ENCODE measurements at regions not wholly inside any gene's neighbourhood (a gene's known extent, or its start where the extent isn't known, plus 50 kb on each side); places are given as distances from the start of the nearest gene placed in this dataset.

DNA sequence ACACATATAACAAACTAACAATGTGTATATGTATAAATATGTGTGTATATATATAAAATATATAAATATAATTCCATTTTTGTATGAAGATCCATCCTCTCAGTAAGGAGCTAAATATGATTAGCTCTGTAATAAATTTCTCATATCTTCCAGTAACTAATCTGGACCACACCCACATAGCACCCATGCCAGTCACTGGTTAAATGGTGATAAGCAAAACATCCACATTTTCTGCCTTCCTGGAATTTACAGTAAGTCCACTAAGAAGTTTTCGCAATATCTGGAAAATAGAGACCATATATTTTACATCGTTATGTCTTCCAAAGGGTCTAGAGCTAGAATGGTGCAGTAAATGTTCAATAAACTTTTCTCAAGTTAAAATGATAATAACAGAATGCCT lies 151.5 kb upstream of the STMND1 start:
- TF ChIP-seq POLR2AphosphoS5 (IDR thresholded peaks at IDR 0.05) (no peak), POLR2A (IDR thresholded peaks at IDR 0.05) (no peak)
- TF ChIP-seq, protein P1, sequence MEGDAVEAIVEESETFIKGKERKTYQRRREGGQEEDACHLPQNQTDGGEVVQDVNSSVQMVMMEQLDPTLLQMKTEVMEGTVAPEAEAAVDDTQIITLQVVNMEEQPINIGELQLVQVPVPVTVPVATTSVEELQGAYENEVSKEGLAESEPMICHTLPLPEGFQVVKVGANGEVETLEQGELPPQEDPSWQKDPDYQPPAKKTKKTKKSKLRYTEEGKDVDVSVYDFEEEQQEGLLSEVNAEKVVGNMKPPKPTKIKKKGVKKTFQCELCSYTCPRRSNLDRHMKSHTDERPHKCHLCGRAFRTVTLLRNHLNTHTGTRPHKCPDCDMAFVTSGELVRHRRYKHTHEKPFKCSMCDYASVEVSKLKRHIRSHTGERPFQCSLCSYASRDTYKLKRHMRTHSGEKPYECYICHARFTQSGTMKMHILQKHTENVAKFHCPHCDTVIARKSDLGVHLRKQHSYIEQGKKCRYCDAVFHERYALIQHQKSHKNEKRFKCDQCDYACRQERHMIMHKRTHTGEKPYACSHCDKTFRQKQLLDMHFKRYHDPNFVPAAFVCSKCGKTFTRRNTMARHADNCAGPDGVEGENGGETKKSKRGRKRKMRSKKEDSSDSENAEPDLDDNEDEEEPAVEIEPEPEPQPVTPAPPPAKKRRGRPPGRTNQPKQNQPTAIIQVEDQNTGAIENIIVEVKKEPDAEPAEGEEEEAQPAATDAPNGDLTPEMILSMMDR (IDR thresholded peaks at IDR 0.05 in 8 of 11, conservative IDR thresholded peaks at IDR 0.05 in 3 of 11) = no peak
